ENCODE measurements at regions not wholly inside any gene's neighbourhood (a gene's known extent, or its start where the extent isn't known, plus 50 kb on each side); places are given as distances from the start of the nearest gene placed in this dataset.
A peak's percentile ranks its signal among the peaks of the same experiment; 100 is the strongest.

- no peaks in the 10 kb centered on the region for H3K27me3 ChIP-seq (replicated peaks; ENCODE audit: insufficient read depth)
- H3K9me2 ChIP-seq (ENCODE audit: insufficient read depth): no peaks in the 10 kb centered on the region; the same call in 1 of the 2 replicates
- no peaks in the 10 kb centered on the region for H3F3A ChIP-seq (ENCODE audit: insufficient read depth)
- 37 to 48% methylated on average over 5 of the region's 5 CpGs for WGBS, 2 experiments (ENCODE audit: low coverage in 1 of 2, low lambda C conversion rate in 2 of 2, missing lambda C conversion rate in 2 of 2)
- in situ Hi-C loops (cut with MboI): no loop called here
- no peak for DNase-seq
- no peak overlapping the region for H2AFZ ChIP-seq
- TF ChIP-seq EZH2phosphoT487 (IDR thresholded peaks at IDR 0.05; ENCODE audit: insufficient read depth, low read depth) (no peak), EZH2 (IDR thresholded peaks at IDR 0.05; ENCODE audit: insufficient read depth, poor library complexity, severe bottlenecking) (no peak)
- H3K79me2 ChIP-seq (ENCODE audit: insufficient read depth): no peaks in the 10 kb centered on the region
- H3K4me2 ChIP-seq (ENCODE audit: unreplicated experiment): no peak overlapping the region
- H3K9ac ChIP-seq: no peak overlapping the region
- no peaks in the 10 kb centered on the region for H4K20me1 ChIP-seq (ENCODE audit: insufficient read depth)
- H3K4me1 ChIP-seq (ENCODE audit: insufficient read depth): 0 out of 2 replicates have a peak, but pooled peaks cover 8% of the 10 kb centered on the region
- H3K36me3 ChIP-seq (ENCODE audit: low read depth): no peaks in the 10 kb centered on the region
- H3K4me3 ChIP-seq: no peak overlapping the region
- H3K9me3 ChIP-seq (ENCODE audit: low read depth): no peaks in the 10 kb centered on the region
- H3K27ac ChIP-seq: no peak overlapping the region
Observed at GRCh38 chr7:47007471-47007870, 574.4 kb downstream of the TNS3 start.

GRCh38 chr7:47000561-47000960, 581.4 kb downstream of the TNS3 start:
- Histone ChIP-seq H3K9ac (no peak overlapping the region), H3K9me3 (ENCODE audit: low read depth) (no peaks in the 10 kb centered on the region), H2AFZ (no peak overlapping the region), H3K4me2 (ENCODE audit: unreplicated experiment) (no peak overlapping the region), H3K4me3 (no peak overlapping the region), H3K4me1 (ENCODE audit: insufficient read depth) (no peaks in the 10 kb centered on the region), H3F3A (ENCODE audit: insufficient read depth) (no peaks in the 10 kb centered on the region), H3K27me3 (replicated peaks; ENCODE audit: insufficient read depth) (no peaks in the 10 kb centered on the region), H3K79me2 (ENCODE audit: insufficient read depth) (no peaks in the 10 kb centered on the region), H4K20me1 (ENCODE audit: insufficient read depth) (no peaks in the 10 kb centered on the region), H3K27ac (no peak overlapping the region), H3K9me2 (ENCODE audit: insufficient read depth) (no peaks in the 10 kb centered on the region; the same call in 1 of the 2 replicates), H3K36me3 (ENCODE audit: low read depth) (no peaks in the 10 kb centered on the region)
- 78 to 86% methylated on average over 1 of the region's 1 CpG for WGBS, 2 experiments (ENCODE audit: low coverage in 1 of 2, low lambda C conversion rate in 2 of 2, missing lambda C conversion rate in 2 of 2)
- in situ Hi-C loops (cut with MboI): no loop called here
- TF ChIP-seq EZH2phosphoT487 (IDR thresholded peaks at IDR 0.05; ENCODE audit: insufficient read depth, low read depth) (no peak), EZH2 (IDR thresholded peaks at IDR 0.05; ENCODE audit: insufficient read depth, poor library complexity, severe bottlenecking) (no peak)
- peak; percentile 23 for DNase-seq

- Histone ChIP-seq H3K4me1 (ENCODE audit: insufficient read depth) (no peaks in the 10 kb centered on the region), H3K36me3 (ENCODE audit: low read depth) (no peaks in the 10 kb centered on the region), H3K4me3 (no peak overlapping the region), H4K20me1 (ENCODE audit: insufficient read depth) (no peaks in the 10 kb centered on the region), H3K79me2 (ENCODE audit: insufficient read depth) (no peaks in the 10 kb centered on the region), H3F3A (ENCODE audit: insufficient read depth) (no peaks in the 10 kb centered on the region), H2AFZ (no peak overlapping the region), H3K27ac (no peak overlapping the region), H3K4me2 (ENCODE audit: unreplicated experiment) (no peak overlapping the region), H3K9ac (no peak overlapping the region), H3K27me3 (replicated peaks; ENCODE audit: insufficient read depth) (no peaks in the 10 kb centered on the region), H3K9me2 (ENCODE audit: insufficient read depth) (no peaks in the 10 kb centered on the region; the same call in 1 of the 2 replicates), H3K9me3 (ENCODE audit: low read depth) (no peaks in the 10 kb centered on the region)
- no peak for DNase-seq
- in situ Hi-C loops (cut with MboI): no loop called here
- TF ChIP-seq EZH2phosphoT487 (IDR thresholded peaks at IDR 0.05; ENCODE audit: insufficient read depth, low read depth): no peak
- TF ChIP-seq EZH2 (IDR thresholded peaks at IDR 0.05; ENCODE audit: insufficient read depth, poor library complexity, severe bottlenecking): no peak
Observed at GRCh38 chr7:46999866-47000265, 582.0 kb downstream of the TNS3 start.

- 98% methylated on average over 3 of the region's 3 CpGs for WGBS, 2 experiments (ENCODE audit: low coverage in 1 of 2, low lambda C conversion rate in 2 of 2, missing lambda C conversion rate in 2 of 2)
Observed at GRCh38 chr7:46996972-46997371, 584.9 kb downstream of the TNS3 start.

GRCh38 chr7:46993396-46993795, 588.5 kb downstream of the TNS3 start:
- Histone ChIP-seq H3K4me3 (no peak overlapping the region), H3K4me2 (ENCODE audit: unreplicated experiment) (no peak overlapping the region), H4K20me1 (ENCODE audit: insufficient read depth) (no peaks in the 10 kb centered on the region), H3F3A (ENCODE audit: insufficient read depth) (no peaks in the 10 kb centered on the region), H3K79me2 (ENCODE audit: insufficient read depth) (no peaks in the 10 kb centered on the region), H3K9ac (no peak overlapping the region), H3K27me3 (replicated peaks; ENCODE audit: insufficient read depth) (no peaks in the 10 kb centered on the region), H3K9me2 (ENCODE audit: insufficient read depth) (no peaks in the 10 kb centered on the region), H3K9me3 (ENCODE audit: low read depth) (no peaks in the 10 kb centered on the region), H2AFZ (no peak overlapping the region; the same call in 1 of the 2 replicates), H3K4me1 (ENCODE audit: insufficient read depth) (no peaks in the 10 kb centered on the region), H3K36me3 (ENCODE audit: low read depth) (no peaks in the 10 kb centered on the region), H3K27ac (no peak overlapping the region)
- in situ Hi-C loops (cut with MboI): no loop called here
- TF ChIP-seq EZH2phosphoT487 (IDR thresholded peaks at IDR 0.05; ENCODE audit: insufficient read depth, low read depth) (no peak), EZH2 (IDR thresholded peaks at IDR 0.05; ENCODE audit: insufficient read depth, poor library complexity, severe bottlenecking) (no peak)
- DNase-seq: peak; percentile 34
- 41 to 46% methylated on average over 3 of the region's 3 CpGs for WGBS, 2 experiments (ENCODE audit: low coverage in 1 of 2, low lambda C conversion rate in 2 of 2, missing lambda C conversion rate in 2 of 2)

More at GRCh38 chr7:46996972-46997371, 584.9 kb downstream of the TNS3 start:
- Histone ChIP-seq H3K36me3 (ENCODE audit: low read depth) (no peaks in the 10 kb centered on the region), H3K4me2 (ENCODE audit: unreplicated experiment) (no peak overlapping the region), H3K4me3 (no peak overlapping the region), H4K20me1 (ENCODE audit: insufficient read depth) (no peaks in the 10 kb centered on the region), H2AFZ (no peak overlapping the region), H3K4me1 (ENCODE audit: insufficient read depth) (no peaks in the 10 kb centered on the region), H3K9me3 (ENCODE audit: low read depth) (no peaks in the 10 kb centered on the region), H3F3A (ENCODE audit: insufficient read depth) (no peaks in the 10 kb centered on the region), H3K79me2 (ENCODE audit: insufficient read depth) (no peaks in the 10 kb centered on the region), H3K27ac (no peak overlapping the region), H3K9ac (no peak overlapping the region), H3K27me3 (replicated peaks; ENCODE audit: insufficient read depth) (no peaks in the 10 kb centered on the region), H3K9me2 (ENCODE audit: insufficient read depth) (no peaks in the 10 kb centered on the region; the same call in 1 of the 2 replicates)
- TF ChIP-seq EZH2phosphoT487 (IDR thresholded peaks at IDR 0.05; ENCODE audit: insufficient read depth, low read depth) (no peak), EZH2 (IDR thresholded peaks at IDR 0.05; ENCODE audit: insufficient read depth, poor library complexity, severe bottlenecking) (no peak)
- in situ Hi-C loops (cut with MboI): no loop called here
- no peak for DNase-seq

Data from GM23248 (cell line).